Large intestine (tissue), 3 donors: ENCODE measurements at regions not wholly inside any gene's neighbourhood (a gene's known extent, or its start where the extent isn't known, plus 50 kb on each side); places are given as distances from the start of the nearest gene placed in this dataset.

Experiments
- DNase-seq, 2 donors: peaks; one replicate each; pipeline versions ENCODE4 v3.0.0 to v3.0.0-alpha.2; 2013
- H3K27ac ChIP-seq: one replicate; pipeline ENCODE4 v1.5.1; 2013; ENCODE audit warnings: low read length
- H3K27me3 ChIP-seq: 2 replicates; pipeline ENCODE4 v1.6.1; 2013; ENCODE audit warnings: low read length; ENCODE audit not compliant: control insufficient read depth, insufficient read depth
- H3K36me3 ChIP-seq: 2 replicates; pipeline ENCODE4 v1.6.1; 2013; ENCODE audit warnings: low read length; ENCODE audit not compliant: control insufficient read depth, insufficient read depth
- H3K4me1 ChIP-seq: one replicate; pipeline ENCODE4 v1.6.1; 2013; ENCODE audit warnings: low read length; ENCODE audit not compliant: control insufficient read depth, insufficient read depth
- H3K4me3 ChIP-seq: one replicate; pipeline ENCODE4 v1.5.1; 2013; ENCODE audit warnings: low read length
- H3K9me3 ChIP-seq: one replicate; pipeline ENCODE4 v1.6.1; 2013; ENCODE audit warnings: mild to moderate bottlenecking, low read depth, low read length, moderate library complexity; ENCODE audit not compliant: control insufficient read depth
- WGBS: methylation state at CpG from one replicate; pipeline ENCODE4 v1.1.5; 2013; ENCODE audit warnings: low lambda C conversion rate; ENCODE audit not compliant: insufficient coverage; 5-methylcytosine and 5-hydroxymethylcytosine counted together

- Histone ChIP-seq H3K27me3 (no peaks in the 10 kb centered on the region), H3K9me3 (no peaks in the 10 kb centered on the region), H3K4me1 (peaks cover 3% of the 10 kb centered on the region), H3K27ac (no peak overlapping the region), H3K4me3 (no peak overlapping the region), H3K36me3 (no peaks in the 10 kb centered on the region)
- DNase-seq = no peak
Measured at GRCh38 chr9:81741103-81741502, 51.8 kb upstream of the TLE1 start.

DNA sequence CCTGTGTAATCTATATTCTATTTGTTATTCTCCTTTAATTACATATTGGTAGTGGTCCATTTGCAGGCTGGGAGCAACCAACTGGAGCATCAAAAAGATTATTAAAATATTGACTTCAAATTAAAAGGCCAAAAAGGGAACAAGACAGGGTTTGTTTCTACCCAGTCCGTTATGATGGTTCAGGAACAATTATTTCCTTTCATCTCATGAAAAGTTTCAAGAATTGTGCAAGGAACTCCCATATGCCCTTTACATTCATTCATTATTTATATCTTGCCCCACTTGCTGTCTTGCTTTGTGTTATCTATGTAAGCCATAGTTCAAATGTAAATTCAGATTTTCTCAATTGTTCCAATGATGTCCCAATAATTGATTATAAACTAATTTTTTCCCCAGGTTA is 58.7 kb upstream of the TLE1 start:
- no peak for DNase-seq
- Histone ChIP-seq H3K4me1 (no peaks in the 10 kb centered on the region), H3K27me3 (no peaks in the 10 kb centered on the region), H3K9me3 (no peaks in the 10 kb centered on the region), H3K27ac (no peak overlapping the region), H3K4me3 (no peak overlapping the region), H3K36me3 (no peaks in the 10 kb centered on the region)
- WGBS = 100% methylated on average over 1 of the region's 1 CpG

DNA sequence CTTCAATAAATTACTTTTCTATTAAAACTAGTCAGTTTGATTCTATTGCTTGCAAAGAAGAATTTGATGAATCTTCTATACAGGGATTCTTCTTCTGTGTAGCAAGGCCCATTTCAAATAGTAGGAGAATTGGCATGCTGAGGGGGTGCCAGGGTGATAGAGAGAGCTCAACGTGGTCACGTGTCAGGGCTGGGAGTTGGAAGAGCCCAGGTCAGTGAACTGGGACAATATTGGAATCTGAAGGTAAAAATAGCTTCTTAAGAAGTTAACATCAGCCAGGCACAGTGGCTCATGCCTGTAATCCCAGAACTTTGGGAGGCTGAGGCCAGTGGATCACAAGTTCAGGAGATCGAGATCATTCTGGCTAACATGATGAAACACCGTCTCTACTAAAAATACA is 64.1 kb upstream of the TLE1 start:
- Histone ChIP-seq H3K27ac (no peak overlapping the region), H3K27me3 (no peaks in the 10 kb centered on the region), H3K4me1 (no peaks in the 10 kb centered on the region), H3K4me3 (no peak overlapping the region), H3K9me3 (no peaks in the 10 kb centered on the region), H3K36me3 (no peaks in the 10 kb centered on the region)
- DNase-seq = no peak
- WGBS = no CpG with 5 or more reads among the region's 4 CpGs

DNA sequence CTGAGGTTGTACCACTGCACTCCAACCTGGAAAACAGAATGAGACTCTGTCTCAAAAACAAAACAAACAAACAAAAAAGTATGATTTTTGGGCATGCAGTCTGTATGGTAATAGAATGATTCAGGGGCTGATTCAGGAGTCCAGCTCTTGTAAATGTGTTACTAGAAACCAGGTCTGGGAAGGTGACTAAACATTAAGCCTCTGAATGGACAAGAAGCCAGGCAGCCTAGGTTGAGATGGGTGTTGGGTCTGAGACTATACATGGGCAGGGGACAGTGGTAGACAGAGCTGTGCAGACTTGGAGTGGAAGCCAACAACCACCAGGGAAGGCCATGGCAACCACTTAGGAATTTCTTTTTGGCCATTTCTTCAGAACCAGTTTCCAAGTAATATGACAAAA is 64.9 kb upstream of the TLE1 start:
- H3K27ac ChIP-seq = no peak overlapping the region
- no peaks in the 10 kb centered on the region for H3K27me3 ChIP-seq
- no peak overlapping the region for H3K4me3 ChIP-seq
- no peaks in the 10 kb centered on the region for H3K4me1 ChIP-seq
- no peaks in the 10 kb centered on the region for H3K9me3 ChIP-seq
- H3K36me3 ChIP-seq = no peaks in the 10 kb centered on the region
- no peak for DNase-seq

GRCh38 chr9:81755721-81756120 is 66.4 kb upstream of the TLE1 start:
- no peak for DNase-seq
- H3K27ac ChIP-seq = no peak overlapping the region
- H3K36me3 ChIP-seq = no peaks in the 10 kb centered on the region
- no peaks in the 10 kb centered on the region for H3K4me1 ChIP-seq
- no peak overlapping the region for H3K4me3 ChIP-seq
- no peaks in the 10 kb centered on the region for H3K27me3 ChIP-seq
- H3K9me3 ChIP-seq = no peaks in the 10 kb centered on the region
- WGBS = 100% methylated on average over 3 of the region's 6 CpGs

GRCh38 chr9:81756561-81756960 is 67.2 kb upstream of the TLE1 start:
- Histone ChIP-seq H3K27me3 (no peaks in the 10 kb centered on the region), H3K4me1 (no peaks in the 10 kb centered on the region), H3K36me3 (no peaks in the 10 kb centered on the region), H3K4me3 (no peak overlapping the region), H3K27ac (no peak overlapping the region), H3K9me3 (no peaks in the 10 kb centered on the region)
- no CpG with 5 or more reads among the region's 5 CpGs for WGBS
- no peak for DNase-seq

DNA sequence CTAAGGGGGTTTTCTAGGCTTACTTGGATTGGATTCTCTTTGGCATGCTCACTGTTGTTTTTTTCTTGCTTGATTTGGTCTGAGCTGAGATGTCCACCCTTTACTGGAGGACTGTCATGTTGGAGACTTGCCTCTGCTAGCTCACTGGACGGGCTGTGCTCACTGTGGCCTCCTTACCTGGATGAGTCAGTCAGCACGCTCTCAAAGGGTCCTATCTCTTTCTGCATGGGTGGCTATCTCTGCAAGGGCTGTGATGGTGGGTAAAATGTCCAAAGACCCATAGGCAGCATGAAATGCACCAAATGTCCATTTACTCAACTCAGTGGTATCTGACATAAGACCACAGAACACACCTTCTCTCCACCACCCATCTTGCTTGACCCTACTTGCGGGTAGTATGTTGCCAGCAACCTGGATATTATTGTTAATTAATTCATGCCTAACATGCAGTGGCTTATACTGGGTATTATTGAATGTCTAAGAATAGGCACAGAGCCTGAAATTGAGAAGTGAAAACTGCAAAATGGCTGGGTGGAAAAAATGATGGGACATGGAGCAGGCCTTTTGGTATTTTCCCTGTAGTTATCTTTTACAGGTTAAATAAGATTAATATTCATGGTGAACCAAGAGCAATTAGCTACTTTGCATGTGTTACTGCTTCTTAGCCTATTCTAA is 68.9 kb upstream of the TLE1 start:
- Histone ChIP-seq H3K4me1 (no peaks in the 10 kb centered on the region), H3K36me3 (no peaks in the 10 kb centered on the region), H3K27me3 (no peaks in the 10 kb centered on the region), H3K9me3 (no peaks in the 10 kb centered on the region), H3K27ac (no peak overlapping the region), H3K4me3 (no peak overlapping the region)
- no CpG with 5 or more reads among the region's 3 CpGs for WGBS
- no peak for DNase-seq

DNA sequence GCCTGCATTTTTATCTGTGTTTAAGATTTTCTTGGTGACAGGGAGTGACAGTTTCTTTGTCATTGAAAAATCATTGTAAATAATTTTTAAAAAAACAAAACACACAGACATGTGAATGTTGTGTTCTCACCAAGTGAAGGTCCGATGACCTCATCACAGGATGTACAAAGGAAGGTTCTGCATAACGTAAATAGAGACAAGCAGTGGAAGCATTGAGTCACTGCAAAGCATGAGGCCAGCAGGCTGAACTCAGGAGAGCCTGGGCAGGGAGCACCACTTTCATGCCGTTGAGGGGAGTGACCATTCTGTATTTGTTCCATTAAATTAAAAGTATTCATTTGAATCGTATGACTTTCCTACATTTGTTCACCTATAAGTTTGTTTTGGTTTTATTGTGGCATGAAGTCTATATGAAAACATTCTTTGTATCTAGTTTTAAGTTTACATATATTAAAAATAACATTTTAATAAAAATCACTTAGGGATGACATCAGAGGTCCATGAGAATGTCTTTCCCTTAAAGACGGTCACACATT is 70.4 kb upstream of the TLE1 start:
- H3K36me3 ChIP-seq = no peaks in the 10 kb centered on the region
- no peak overlapping the region for H3K4me3 ChIP-seq
- no peak overlapping the region for H3K27ac ChIP-seq
- 71% methylated on average over 1 of the region's 5 CpGs for whole genome bisulfite sequencing
- no peaks in the 10 kb centered on the region for H3K9me3 ChIP-seq
- DNase-seq = peak in 1 of 2 donors; percentile 36
- H3K27me3 ChIP-seq = no peaks in the 10 kb centered on the region
- H3K4me1 ChIP-seq = no peaks in the 10 kb centered on the region

DNA sequence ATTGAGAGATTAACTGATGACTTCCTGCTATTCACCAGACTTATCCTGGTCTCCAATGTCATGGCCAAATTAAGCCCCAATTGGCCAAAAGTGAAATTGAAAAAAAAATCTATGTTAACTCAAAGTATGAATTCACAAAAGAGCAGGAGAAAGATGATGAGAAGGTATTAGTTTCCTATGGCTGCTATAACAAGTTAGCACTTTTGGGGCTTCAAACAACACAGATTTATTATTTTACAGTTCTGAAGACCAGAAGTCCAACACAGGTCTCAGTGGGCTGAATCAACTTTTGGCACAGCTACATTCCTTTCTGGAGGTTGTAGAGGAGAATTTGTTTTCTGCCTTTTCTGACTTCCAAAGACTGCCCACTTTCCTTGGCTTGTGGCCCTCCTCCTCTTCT is 78.6 kb upstream of the TLE1 start:
- H3K27me3 ChIP-seq = no peaks in the 10 kb centered on the region
- H3K4me3 ChIP-seq = no peak overlapping the region
- H3K9me3 ChIP-seq = no peaks in the 10 kb centered on the region
- DNase-seq = no peak
- H3K27ac ChIP-seq = no peak overlapping the region
- no peaks in the 10 kb centered on the region for H3K36me3 ChIP-seq
- no peaks in the 10 kb centered on the region for H3K4me1 ChIP-seq

GRCh38 chr9:81771571-81771970 is 82.2 kb upstream of the TLE1 start:
- Histone ChIP-seq H3K9me3 (no peaks in the 10 kb centered on the region), H3K4me1 (no peaks in the 10 kb centered on the region), H3K27me3 (no peaks in the 10 kb centered on the region), H3K27ac (no peak overlapping the region), H3K36me3 (no peaks in the 10 kb centered on the region), H3K4me3 (no peak overlapping the region)
- no CpG with 5 or more reads among the region's 4 CpGs for WGBS
- no peak for DNase-seq

DNA sequence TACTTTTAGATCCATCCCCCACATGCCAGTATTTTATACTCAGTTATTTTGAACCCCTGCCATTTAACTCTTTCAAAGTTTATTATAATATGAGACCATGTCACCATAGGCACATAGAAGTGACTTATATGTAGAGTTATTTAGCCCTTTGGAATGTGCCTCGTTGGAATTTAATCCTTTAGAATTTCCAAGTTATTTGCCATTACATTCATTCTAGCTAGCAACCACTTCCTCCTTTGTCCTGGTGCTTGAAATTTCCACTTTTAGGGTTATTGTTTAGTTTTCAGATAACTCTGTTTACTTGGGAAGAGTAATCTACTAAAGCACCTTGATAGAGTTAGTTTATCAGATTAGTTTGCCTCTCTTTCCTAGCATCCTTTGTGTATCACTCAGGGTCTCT is 82.8 kb upstream of the TLE1 start:
- H3K27ac ChIP-seq = no peak overlapping the region
- H3K27me3 ChIP-seq = no peaks in the 10 kb centered on the region
- no peaks in the 10 kb centered on the region for H3K9me3 ChIP-seq
- WGBS = 33% methylated on average over 1 of the region's 1 CpG
- H3K4me3 ChIP-seq = no peak overlapping the region
- no peak for DNase-seq
- no peaks in the 10 kb centered on the region for H3K36me3 ChIP-seq
- no peaks in the 10 kb centered on the region for H3K4me1 ChIP-seq
